H1 (cell line): ENCODE measurements at regions not wholly inside any gene's neighbourhood (a gene's known extent, or its start where the extent isn't known, plus 50 kb on each side); places are given as distances from the start of the nearest gene placed in this dataset.

Experiments
- CTCF ChIA-PET: fragments of 300-600 bp; sonication (Branson Sonifier 250); formaldehyde crosslinking; loops from one replicate; lab custom pipeline; 2021; ENCODE audit not compliant: partially characterized antibody; lab: Charles Lee
- POLR2A ChIA-PET: fragments of 300-600 bp; sonication (Branson Sonifier 250); formaldehyde crosslinking; loops from one replicate; lab custom pipeline; 2021; ENCODE audit warnings: inconsistent platforms; ENCODE audit not compliant: partially characterized antibody; lab: Charles Lee
- DNase-seq, 2 experiments: peaks; one replicate each; pipeline versions ENCODE4 v3.0.0 to v3.0.0-alpha.2; 2010 to 2022; ENCODE audit warnings: low spot score in 2 of 2, low read depth in 1 of 2, mixed read lengths in 1 of 2
- FAIRE-seq: peaks from 2 replicates; lab custom pipeline; 2011; peaks lifted over from hg19 to GRCh38; lab: Jason Lieb, UNC
- H2AFZ ChIP-seq: 2 replicates; pipeline ENCODE4 v1.8.1; 2012; ENCODE audit warnings: low read length, inconsistent platforms
- H2AK5ac ChIP-seq: 2 replicates; pipeline ENCODE4 v1.6.1; 2013; ENCODE audit warnings: low read depth, low read length
- H2BK120ac ChIP-seq: replicated peaks from 2 replicates; pipeline ENCODE3; 2013; ENCODE audit warnings: low read depth, low read length, inconsistent platforms
- H2BK12ac ChIP-seq: 2 replicates; pipeline ENCODE4 v1.6.1; 2013; ENCODE audit warnings: low read depth, low read length
- H2BK15ac ChIP-seq: 2 replicates; pipeline ENCODE4 v1.6.1; 2013; ENCODE audit warnings: low read length
- H2BK20ac ChIP-seq: 2 replicates; pipeline ENCODE4 v1.6.1; 2013; ENCODE audit warnings: low read length
- H2BK5ac ChIP-seq: 2 replicates; pipeline ENCODE4 v1.6.1; 2013; ENCODE audit warnings: low read depth, low read length
- H3K14ac ChIP-seq: 2 replicates; pipeline ENCODE4 v1.6.1; 2013; ENCODE audit warnings: inconsistent platforms; ENCODE audit not compliant: insufficient read length
- H3K18ac ChIP-seq: 2 replicates; pipeline ENCODE4 v1.6.1; 2013; ENCODE audit warnings: low read length; ENCODE audit errors: extremely low read depth
- H3K23ac ChIP-seq: 2 replicates; pipeline ENCODE4 v1.6.1; 2013; ENCODE audit warnings: inconsistent platforms; ENCODE audit not compliant: insufficient read length
- H3K23me2 ChIP-seq: 2 replicates; pipeline ENCODE4 v1.6.1; 2013; ENCODE audit warnings: low read depth, low read length
- H3K27ac ChIP-seq: 2 replicates; pipeline ENCODE4 v1.6.1; 2011; ENCODE audit warnings: low read depth, low read length, inconsistent platforms
- H3K27me3 ChIP-seq, 4 experiments: replicated peaks in 1 of 4; 1 replicate in 1 of 4; 2 replicates in 3 of 4; pipeline versions ENCODE4 v1.6.1 to v1.8.1; 2011 to 2013; ENCODE audit warnings: low read length in 3 of 4, mild to moderate bottlenecking in 3 of 4, inconsistent platforms in 2 of 4, mixed read lengths in 2 of 4, moderate library complexity in 1 of 4; ENCODE audit not compliant: control insufficient read depth in 3 of 4, insufficient read depth in 3 of 4; ENCODE audit errors: extremely low read depth in 1 of 4
- H3K36me3 ChIP-seq, 4 experiments: 2 replicates each; pipeline versions ENCODE4 v1.6.1 to v1.8.1; 2011 to 2013; ENCODE audit warnings: mild to moderate bottlenecking in 4 of 4, low read length in 3 of 4, moderate library complexity in 2 of 4, control low read depth in 1 of 4, inconsistent platforms in 1 of 4; ENCODE audit not compliant: insufficient read depth in 4 of 4, control insufficient read depth in 2 of 4
- H3K4ac ChIP-seq: replicated peaks from 2 replicates; pipeline ENCODE3; 2013; ENCODE audit warnings: low read length, low read depth, mixed read lengths, inconsistent platforms; ENCODE audit not compliant: insufficient read length
- H3K4me1 ChIP-seq, 4 experiments: replicated peaks in 1 of 4; 1 replicate in 1 of 4; 2 replicates in 3 of 4; pipeline versions ENCODE4 v1.6.1 to v1.8.1; 2011 to 2013; ENCODE audit warnings: low read length in 3 of 4, inconsistent platforms in 2 of 4, mixed read lengths in 1 of 4; ENCODE audit not compliant: insufficient read depth in 4 of 4, control insufficient read depth in 3 of 4
- H3K4me2 ChIP-seq, 2 experiments: 2 replicates each; pipeline versions ENCODE4 v1.6.1 to v1.8.1; 2011 to 2013; ENCODE audit warnings: low read depth in 2 of 2, low read length in 2 of 2, control low read depth in 1 of 2, inconsistent platforms in 1 of 2, mild to moderate bottlenecking in 1 of 2; ENCODE audit not compliant: insufficient read depth in 1 of 2
- H3K4me3 ChIP-seq, 4 experiments: fragments of 200-600, 300-600 bp in 1 of 4; sonication (generic), shearing (Covaris generic), sonication (Bioruptor Twin) in 1 of 4; 2 replicates each; pipeline versions ENCODE4 v1.5.1 to v1.8.1; 2011 to 2016; ENCODE audit warnings: low read length in 4 of 4, low read depth in 3 of 4, control low read depth in 2 of 4, inconsistent platforms in 2 of 4, mild to moderate bottlenecking in 2 of 4, mixed read lengths in 1 of 4, moderate library complexity in 1 of 4; ENCODE audit not compliant: insufficient read depth in 2 of 4; ENCODE audit errors: extremely low read depth in 1 of 4
- H3K56ac ChIP-seq: replicated peaks from 2 replicates; pipeline ENCODE3; 2013; ENCODE audit warnings: low read depth, mild to moderate bottlenecking, mixed read lengths, low read length, inconsistent platforms; ENCODE audit not compliant: insufficient read length
- H3K79me1 ChIP-seq: 2 replicates; pipeline ENCODE4 v1.6.1; 2013; ENCODE audit warnings: low read depth, low read length, control low read depth
- H3K79me2 ChIP-seq, 2 experiments: 2 replicates each; pipeline versions ENCODE4 v1.6.1 to v1.8.1; 2012 to 2013; ENCODE audit warnings: low read length in 2 of 2, mild to moderate bottlenecking in 2 of 2, inconsistent platforms in 1 of 2; ENCODE audit not compliant: insufficient read depth in 2 of 2, control insufficient read depth in 1 of 2
- H3K9ac ChIP-seq, 4 experiments: replicated peaks in 1 of 4; 1 replicate in 1 of 4; 2 replicates in 3 of 4; pipeline versions ENCODE4 v1.6.1 to v1.8.1; 2011 to 2013; ENCODE audit warnings: low read depth in 3 of 4, low read length in 3 of 4, control low read depth in 2 of 4, mild to moderate bottlenecking in 2 of 4, moderate library complexity in 2 of 4, inconsistent platforms in 1 of 4; ENCODE audit errors: extremely low read depth in 1 of 4
- H3K9me3 ChIP-seq, 2 experiments: 2 replicates each; pipeline versions ENCODE4 v1.6.1 to v1.8.1; 2012 to 2013; ENCODE audit warnings: mild to moderate bottlenecking in 2 of 2, moderate library complexity in 2 of 2, control low read depth in 1 of 2, inconsistent platforms in 1 of 2, low read depth in 1 of 2, low read length in 1 of 2, mixed read lengths in 1 of 2; ENCODE audit not compliant: insufficient read depth in 2 of 2
- H4K20me1 ChIP-seq, 2 experiments: replicated peaks in 1 of 2; 2 replicates each; pipeline versions ENCODE3 to v1.8.1; 2011 to 2013; ENCODE audit warnings: inconsistent platforms in 2 of 2, low read length in 2 of 2, mild to moderate bottlenecking in 1 of 2; ENCODE audit not compliant: insufficient read depth in 2 of 2, control insufficient read depth in 1 of 2
- H4K5ac ChIP-seq: 2 replicates; pipeline ENCODE4 v1.6.1; 2013; ENCODE audit warnings: low read length, low read depth, mixed read lengths, inconsistent platforms; ENCODE audit not compliant: insufficient read length
- H4K8ac ChIP-seq: 2 replicates; pipeline ENCODE4 v1.8.0; 2013; ENCODE audit warnings: mild to moderate bottlenecking, moderate library complexity, low read length, inconsistent platforms; ENCODE audit not compliant: insufficient read depth; ENCODE audit errors: extremely low read depth
- H4K91ac ChIP-seq: replicated peaks from 2 replicates; pipeline ENCODE3; 2013; ENCODE audit warnings: low read length, mixed read lengths, inconsistent platforms; ENCODE audit not compliant: insufficient read length
- ATF3 ChIP-seq: IDR thresholded peaks from 2 replicates; pipeline ENCODE4 v1.6.1; 2011; ENCODE audit warnings: low read depth, mild to moderate bottlenecking, low read length; ENCODE audit not compliant: insufficient read depth
- CHD1 ChIP-seq: IDR thresholded peaks from 2 replicates; pipeline ENCODE4 v1.6.1; 2012; ENCODE audit warnings: low read depth, low read length, improper control_type of control experiment
- CREB1 ChIP-seq: IDR thresholded peaks from 2 replicates; pipeline ENCODE4 v1.6.1; 2012; ENCODE audit warnings: inconsistent platforms
- CTCF ChIP-seq, 3 experiments: IDR thresholded peaks; 1 replicate in 2 of 3; 2 replicates in 1 of 3; pipeline versions ENCODE4 v1.5.1 to v1.6.1; 2011; ENCODE audit warnings: low read length in 3 of 3, mild to moderate bottlenecking in 3 of 3, inconsistent platforms in 2 of 3, low read depth in 1 of 3, moderate library complexity in 1 of 3; ENCODE audit not compliant: insufficient read depth in 1 of 3; ENCODE audit errors: control extremely low read depth in 1 of 3
- EP300 ChIP-seq, 2 experiments: IDR thresholded peaks; 1 replicate in 1 of 2; 2 replicates in 1 of 2; pipeline ENCODE4 v1.6.1; 2011 to 2012; ENCODE audit warnings: low read depth in 2 of 2, low read length in 2 of 2, mild to moderate bottlenecking in 2 of 2, borderline replicate concordance in 1 of 2, inconsistent platforms in 1 of 2, moderate library complexity in 1 of 2
- KDM1A ChIP-seq: fragments of 200-600, 300-600 bp; sonication (generic); IDR thresholded peaks from 2 replicates; pipeline ENCODE4 v1.7.1; 2016; ENCODE audit warnings: mild to moderate bottlenecking, low read length, borderline replicate concordance
- KDM4A ChIP-seq: IDR thresholded peaks from one replicate; pipeline ENCODE4 v1.7.1; 2012; ENCODE audit warnings: low read depth, mild to moderate bottlenecking, moderate library complexity, low read length, inconsistent platforms; ENCODE audit not compliant: severe bottlenecking
- POLR2AphosphoS5 ChIP-seq: IDR thresholded peaks from 2 replicates; pipeline ENCODE4 v1.6.1; 2011; ENCODE audit warnings: low read depth, low read length
- RNF2 ChIP-seq: fragments of 200-900, 300-1000 bp; sonication (generic); IDR thresholded peaks from 2 replicates; pipeline ENCODE4 v1.7.1; 2016; ENCODE audit warnings: borderline replicate concordance, low read depth, mild to moderate bottlenecking, antibody characterized with exemption, low read length; ENCODE audit not compliant: poor library complexity, severe bottlenecking; ENCODE audit errors: missing control alignments
- SIN3A ChIP-seq, 2 experiments: IDR thresholded peaks in 1 of 2; conservative IDR thresholded peaks in 1 of 2; 2 replicates each; pipeline ENCODE4 v1.6.1; 2011 to 2012; ENCODE audit warnings: low read length in 2 of 2, improper control_type of control experiment in 1 of 2, low read depth in 1 of 2, mild to moderate bottlenecking in 1 of 2
- WGBS, 2 experiments: shearing (Covaris generic) in 1 of 2; methylation state at CpG; one replicate each; pipeline versions ENCODE4 v1.1.6 to v1.1.7; 2013 to 2015; ENCODE audit warnings: low lambda C conversion rate in 2 of 2, mixed read lengths in 2 of 2, inconsistent platforms in 1 of 2, low coverage in 1 of 2, missing lambda C conversion rate in 1 of 2; ENCODE audit not compliant: insufficient replicate concordance in 2 of 2, insufficient coverage in 1 of 2, insufficient read length in 1 of 2; ENCODE audit errors: extremely low coverage in 1 of 2, missing lambda C conversion rate in 1 of 2; 5-methylcytosine and 5-hydroxymethylcytosine counted together

- Histone ChIP-seq H4K5ac (no peak overlapping the region), H4K20me1 (no peaks in the 10 kb centered on the region), H3K4ac (no peak overlapping the region), H2BK12ac (no peak overlapping the region), H2BK20ac (no peak overlapping the region), H3K4me2 (no peak overlapping the region), H3K9ac (peak overlapping the region in 1 of 4 experiments; percentile 34; a peak in 1 of 7 replicates), H2AFZ (no peak overlapping the region), H3K4me3 (no peak overlapping the region), H2BK5ac (no peak overlapping the region), H3K4me1 (no peaks in the 10 kb centered on the region), H3K79me2 (no peaks in the 10 kb centered on the region), H3K14ac (no peak overlapping the region), H3K27me3 (no peaks in the 10 kb centered on the region), H2AK5ac (no peak overlapping the region), H2BK15ac (no peak overlapping the region), H3K18ac (no peak overlapping the region), H2BK120ac (no peak overlapping the region), H4K8ac (no peak overlapping the region), H3K27ac (no peak overlapping the region), H3K79me1 (no peaks in the 10 kb centered on the region), H3K56ac (no peak overlapping the region), H3K23me2 (no peaks in the 10 kb centered on the region), H3K36me3 (no peaks in the 10 kb centered on the region), H3K9me3 (no peaks in the 10 kb centered on the region), H3K23ac (no peak overlapping the region), H4K91ac (no peak overlapping the region)
- WGBS, 2 experiments, result 79% methylated on average over 2 of the region's 2 CpGs; no CpG with 5 or more reads in 1 of the 2 experiments
- no peak for TF ChIP-seq SIN3A (conservative IDR thresholded peaks at IDR 0.05 in 1 of 2, IDR thresholded peaks at IDR 0.05 in 1 of 2; ENCODE audit: low read depth in 1 of 2, low read length in 2 of 2)
- no peak for TF ChIP-seq KDM4A
- TF ChIP-seq CTCF (IDR thresholded peaks at IDR 0.05; ENCODE audit: control extremely low read depth in 1 of 3, insufficient read depth in 1 of 3, low read depth in 1 of 3, low read length in 3 of 3), result no peak
- no peak for TF ChIP-seq RNF2
- TF ChIP-seq CREB1, result no peak
- no peak for TF ChIP-seq CHD1
- no peak for TF ChIP-seq EP300 (IDR thresholded peaks at IDR 0.05; ENCODE audit: borderline replicate concordance in 1 of 2, low read depth in 2 of 2, low read length in 2 of 2)
- no peak for TF ChIP-seq ATF3
- TF ChIP-seq POLR2AphosphoS5, result no peak
- no peak for TF ChIP-seq KDM1A
- CTCF ChIA-PET, result no interaction called here
- no peak for FAIRE-seq
- no peak for DNase-seq
- POLR2A ChIA-PET, result no interaction called here
Measured at GRCh38 chr4:123936621-123937043, 540.0 kb downstream of the SPRY1 start.
